ENCODE measurements at regions not wholly inside any gene's neighbourhood (a gene's known extent, or its start where the extent isn't known, plus 50 kb on each side); places are given as distances from the start of the nearest gene placed in this dataset.

GRCh38 chr17:74049967-74050458 lies 153.5 kb upstream of the RPL38 start:
- DNase-seq (ENCODE audit: low read depth) = no peak

- no peak for DNase-seq (ENCODE audit: low read depth)
Measured at GRCh38 chr17:74051348-74051747, 152.1 kb upstream of the RPL38 start.

GRCh38 chr17:74052993-74053711 lies 150.3 kb upstream of the RPL38 start:
- DNase-seq (ENCODE audit: low read depth) = no peak

GRCh38 chr17:74053712-74054078 lies 149.8 kb upstream of the RPL38 start:
- no peak for DNase-seq (ENCODE audit: low read depth)

- no peak for DNase-seq (ENCODE audit: low read depth)
Measured at GRCh38 chr17:74054249-74054648, 149.2 kb upstream of the RPL38 start.

GRCh38 chr17:74055508-74056160 lies 147.8 kb upstream of the RPL38 start:
- DNase-seq (ENCODE audit: low read depth) = no peak

- no peak for DNase-seq (ENCODE audit: low read depth)
Measured at GRCh38 chr17:74059479-74060240, 143.8 kb upstream of the RPL38 start.

- DNase-seq (ENCODE audit: low read depth) = no peak
Measured at GRCh38 chr17:74061758-74062157, 141.7 kb upstream of the RPL38 start.

GRCh38 chr17:74062234-74062633 lies 141.2 kb upstream of the RPL38 start:
- no peak for DNase-seq (ENCODE audit: low read depth)

GRCh38 chr17:74063439-74063838 lies 140.0 kb upstream of the RPL38 start:
- no peak for DNase-seq (ENCODE audit: low read depth)

- DNase-seq (ENCODE audit: low read depth) = no peak
Measured at GRCh38 chr17:74070374-74070773, 133.1 kb upstream of the RPL38 start.

- DNase-seq (ENCODE audit: low read depth) = no peak
Measured at GRCh38 chr17:74070998-74071679, 132.3 kb upstream of the RPL38 start.

- DNase-seq (ENCODE audit: low read depth) = no peak
Measured at GRCh38 chr17:74072340-74072739, 131.1 kb upstream of the RPL38 start.

GRCh38 chr17:74076446-74076845 lies 127.0 kb upstream of the RPL38 start:
- DNase-seq (ENCODE audit: low read depth) = no peak

- no peak for DNase-seq (ENCODE audit: low read depth)
Measured at GRCh38 chr17:74077231-74077630, 126.2 kb upstream of the RPL38 start.

GRCh38 chr17:74078363-74078941 lies 125.0 kb upstream of the RPL38 start:
- no peak for DNase-seq (ENCODE audit: low read depth)

- DNase-seq (ENCODE audit: low read depth) = no peak
Measured at GRCh38 chr17:74079537-74080300, 123.8 kb upstream of the RPL38 start.

- DNase-seq (ENCODE audit: low read depth) = no peak
Measured at GRCh38 chr17:74080656-74081582, 122.6 kb upstream of the RPL38 start.

- DNase-seq (ENCODE audit: low read depth) = no peak
Measured at GRCh38 chr17:74082886-74083285, 120.6 kb upstream of the RPL38 start.

- no peak for DNase-seq (ENCODE audit: low read depth)
Measured at GRCh38 chr17:74083321-74083720, 120.2 kb upstream of the RPL38 start.

All from non-pigmented ciliary epithelial cell (primary cell).